B cell (primary cell): ENCODE measurements at regions not wholly inside any gene's neighbourhood (a gene's known extent, or its start where the extent isn't known, plus 50 kb on each side); places are given as distances from the start of the nearest gene placed in this dataset.

ENCODE experiments used
- ATAC-seq: fragments of 200-7000 bp; cut with Tn5 transposase; one replicate; pipeline ENCODE4 v1.10.0; 2021; ENCODE audit warnings: low read depth, mild to moderate bottlenecking, moderate number of reproducible peaks, moderate library complexity
- CTCF ChIA-PET: fragments of 350-600 bp; sonication (Branson Sonifier 250); formaldehyde crosslinking; loops from one replicate; lab custom pipeline; 2021; ENCODE audit warnings: antibody characterized with exemption, inconsistent platforms; lab: Charles Lee
- POLR2A ChIA-PET: fragments of 350-600 bp; sonication (Branson Sonifier 250); formaldehyde crosslinking; loops from one replicate; lab custom pipeline; 2021; ENCODE audit warnings: antibody characterized with exemption; lab: Charles Lee
- DNase-seq: peaks from one replicate; pipeline ENCODE4 v3.0.0; 2013
- H2AFZ ChIP-seq: 2 replicates; pipeline ENCODE4 v1.6.1; 2012; ENCODE audit warnings: mild to moderate bottlenecking, low read depth, low read length; ENCODE audit not compliant: insufficient read depth, poor library complexity, severe bottlenecking
- H3K27ac ChIP-seq, 2 donors: 1 replicate in 1 of 2; 2 replicates in 1 of 2; pipeline ENCODE4 v1.5.1; 2012 to 2013; ENCODE audit warnings: low read length in 2 of 2, mild to moderate bottlenecking in 2 of 2, moderate library complexity in 1 of 2
- H3K27me3 ChIP-seq, 4 experiments: fragments of 200-600 bp in 1 of 4; sonication (generic) in 1 of 4; replicated peaks in 1 of 4; 1 replicate in 2 of 4; 2 replicates in 2 of 4; pipeline versions ENCODE4 v1.6.1 to v1.7.0; 2013 to 2016; ENCODE audit warnings: low read length in 3 of 4, mild to moderate bottlenecking in 2 of 4, mixed read lengths in 1 of 4, moderate library complexity in 1 of 4; ENCODE audit not compliant: insufficient read depth in 4 of 4, control insufficient read depth in 3 of 4; ENCODE audit errors: control extremely low read depth in 1 of 4
- H3K36me3 ChIP-seq, 2 experiments: replicated peaks in 1 of 2; 1 replicate in 1 of 2; 2 replicates in 1 of 2; pipeline versions ENCODE4 v1.6.1 to v1.7.1; 2013; ENCODE audit warnings: low read length in 1 of 2; ENCODE audit not compliant: insufficient read depth in 2 of 2, control insufficient read depth in 1 of 2; ENCODE audit errors: control extremely low read depth in 1 of 2, extremely low read depth in 1 of 2
- H3K4me1 ChIP-seq, 2 donors: fragments of 200-600 bp in 1 of 2; sonication (generic) in 1 of 2; 1 replicate in 1 of 2; 2 replicates in 1 of 2; pipeline versions ENCODE4 v1.5.1 to v1.6.1; 2013 to 2017; ENCODE audit warnings: low read length in 2 of 2; ENCODE audit not compliant: control insufficient read depth in 2 of 2, insufficient read depth in 2 of 2
- H3K4me2 ChIP-seq: replicated peaks from 2 replicates; pipeline ENCODE3; 2012; ENCODE audit warnings: mild to moderate bottlenecking, low read depth, low read length; ENCODE audit not compliant: poor library complexity, severe bottlenecking
- H3K4me3 ChIP-seq, 5 experiments: fragments of 200-600 bp in 1 of 5; sonication (generic) in 1 of 5; 1 replicate in 3 of 5; 2 replicates in 2 of 5; pipeline versions ENCODE4 v1.5.1 to v1.7.0; 2011 to 2016; ENCODE audit warnings: low read length in 4 of 5, mild to moderate bottlenecking in 4 of 5, low read depth in 2 of 5, control low read depth in 1 of 5, moderate library complexity in 1 of 5; ENCODE audit not compliant: insufficient read depth in 1 of 5; ENCODE audit errors: control extremely low read depth in 1 of 5, extremely low read depth in 1 of 5
- H3K79me2 ChIP-seq: fragments of 200-600 bp; sonication (generic); one replicate; pipeline ENCODE4 v1.6.0; 2016; ENCODE audit warnings: low read length; ENCODE audit not compliant: control insufficient read depth, insufficient read depth
- H3K9ac ChIP-seq: fragments of 200-600 bp; sonication (generic); 2 replicates; pipeline ENCODE4 v1.6.1; 2017; ENCODE audit warnings: mild to moderate bottlenecking, low read length, moderate library complexity
- H3K9me3 ChIP-seq, 3 donors: one replicate each; pipeline versions ENCODE4 v1.6.1 to v1.7.1; 2013; ENCODE audit warnings: low read length in 2 of 3; ENCODE audit not compliant: control insufficient read depth in 2 of 3, insufficient read depth in 1 of 3; ENCODE audit errors: control extremely low read depth in 1 of 3
- H4K20me1 ChIP-seq: 2 replicates; pipeline ENCODE4 v1.6.0; 2012; ENCODE audit warnings: mild to moderate bottlenecking, low read length; ENCODE audit not compliant: insufficient read depth, control insufficient read depth, poor library complexity, severe bottlenecking
- H3K27ac Mint-ChIP-seq: one replicate; pipeline ENCODE4 v1.8.0; 2021; ENCODE audit warnings: mixed read lengths
- H3K27me3 Mint-ChIP-seq: one replicate; pipeline ENCODE4 v1.8.0; 2021; ENCODE audit warnings: mixed read lengths
- H3K4me1 Mint-ChIP-seq: one replicate; pipeline ENCODE4 v1.8.0; 2021; ENCODE audit warnings: mixed read lengths
- H3K4me3 Mint-ChIP-seq: one replicate; pipeline ENCODE4 v1.8.0; 2021; ENCODE audit warnings: mixed read lengths
- H3K9me3 Mint-ChIP-seq: one replicate; pipeline ENCODE4 v1.8.0; 2022; ENCODE audit warnings: mixed read lengths; ENCODE audit not compliant: insufficient read depth
- CTCF ChIP-seq: fragments of 200-600 bp; IDR thresholded peaks from one replicate; pipeline ENCODE4 v1.8.0; 2022; ENCODE audit warnings: antibody characterized with exemption, mild to moderate bottlenecking
- EZH2 ChIP-seq: IDR thresholded peaks from 2 replicates; pipeline ENCODE4 v1.6.1; 2012; ENCODE audit warnings: borderline replicate concordance, low read depth, mild to moderate bottlenecking, moderate library complexity, low read length; ENCODE audit not compliant: insufficient read depth, poor library complexity, severe bottlenecking
- WGBS: methylation state at CpG from one replicate; pipeline ENCODE4 v1.1.5; 2013; ENCODE audit warnings: missing lambda C conversion rate; ENCODE audit not compliant: insufficient coverage; 5-methylcytosine and 5-hydroxymethylcytosine counted together
- intact Hi-C: fragments of 100-400 bp; cut with micrococcal nuclease; formaldehyde crosslinking; loops from one replicate; pipeline ENCODE4 v1.10.0; 2022

DNA sequence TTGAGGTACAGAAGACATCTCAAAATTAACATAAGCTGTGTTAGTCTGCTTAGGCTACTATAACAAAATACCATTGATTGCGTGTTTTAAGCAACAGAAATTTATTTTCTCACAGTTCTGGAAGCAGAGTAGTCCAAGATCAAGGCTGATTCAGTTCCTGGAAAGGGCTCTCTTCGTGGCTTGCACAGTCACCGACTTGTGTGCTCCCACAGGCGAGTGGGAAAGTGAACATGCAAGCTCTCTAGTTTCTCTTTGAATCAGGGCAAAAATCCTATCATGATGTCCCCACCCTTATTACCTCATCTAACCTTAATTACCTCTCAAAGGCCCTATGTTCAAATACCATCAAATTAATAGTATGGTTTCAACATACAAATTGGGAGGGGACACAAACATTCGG is 505.9 kb downstream of the ZIC1 start:
- no peak overlapping the region for H3K9ac ChIP-seq
- no peaks in the 10 kb centered on the region for H3K4me1 ChIP-seq
- Mint-ChIP-seq H3K27ac (no peak overlapping the region), H3K9me3 (peaks cover 10% of the 10 kb centered on the region), H3K4me1 (no peaks in the 10 kb centered on the region), H3K27me3 (no peaks in the 10 kb centered on the region), H3K4me3 (no peak overlapping the region)
- no peaks in the 10 kb centered on the region for H4K20me1 ChIP-seq
- intact Hi-C loops: no loop called here
- no peak overlapping the region for H3K27ac ChIP-seq
- no peak overlapping the region for H2AFZ ChIP-seq
- no peaks in the 10 kb centered on the region for H3K36me3 ChIP-seq
- no peaks in the 10 kb centered on the region for H3K79me2 ChIP-seq
- TF ChIP-seq CTCF (no peak), EZH2 (no peak)
- ChIA-PET CTCF (no interaction called here), POLR2A (no interaction called here)
- H3K9me3 ChIP-seq: peaks cover 0 to 2% (median 0%) of the 10 kb centered on the region in 3 donors
- H3K4me2 ChIP-seq: no peak overlapping the region
- H3K27me3 ChIP-seq: no peaks in the 10 kb centered on the region
- ATAC-seq (no peak), DNase-seq (no peak)
- 62% methylated on average over 5 of the region's 5 CpGs for WGBS
- H3K4me3 ChIP-seq: no peak overlapping the region

DNA sequence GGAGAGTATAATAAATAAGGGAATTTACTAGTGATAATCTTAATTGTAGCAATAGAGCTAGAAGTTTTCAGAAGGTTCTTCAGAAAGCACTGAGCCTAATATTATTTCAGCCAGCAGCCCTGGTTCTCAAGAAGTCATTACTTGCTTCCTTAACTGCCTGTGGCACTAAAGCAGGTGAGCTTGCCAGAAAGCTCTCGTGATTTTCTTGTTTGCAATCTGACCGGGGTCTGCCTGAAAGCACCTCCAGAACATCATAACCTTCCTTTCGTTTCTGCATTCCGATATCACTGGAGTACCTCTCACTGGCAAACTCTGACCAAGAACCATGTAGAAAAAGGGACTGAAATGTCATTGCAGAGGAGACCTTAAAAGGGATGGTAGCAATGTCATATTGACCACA is 510.3 kb downstream of the ZIC1 start:
- no peaks in the 10 kb centered on the region for H3K4me1 ChIP-seq
- no peaks in the 10 kb centered on the region for H3K9me3 ChIP-seq
- no peak overlapping the region for H3K27ac Mint-ChIP-seq
- DNase-seq (no peak), ATAC-seq (no peak)
- no peaks in the 10 kb centered on the region for H3K36me3 ChIP-seq
- peaks cover under 1% of the 10 kb centered on the region for H3K9me3 Mint-ChIP-seq
- 97% methylated on average over 4 of the region's 4 CpGs for WGBS
- intact Hi-C loops: no loop called here
- no peaks in the 10 kb centered on the region for H4K20me1 ChIP-seq
- no peaks in the 10 kb centered on the region for H3K27me3 Mint-ChIP-seq
- ChIA-PET CTCF (no interaction called here), POLR2A (no interaction called here)
- H2AFZ ChIP-seq: no peak overlapping the region
- no peaks in the 10 kb centered on the region for H3K27me3 ChIP-seq
- H3K27ac ChIP-seq: no peak overlapping the region
- H3K9ac ChIP-seq: no peak overlapping the region
- H3K4me3 Mint-ChIP-seq: no peak overlapping the region
- H3K79me2 ChIP-seq: no peaks in the 10 kb centered on the region
- TF ChIP-seq CTCF (no peak), EZH2 (no peak)
- no peak overlapping the region for H3K4me2 ChIP-seq
- H3K4me3 ChIP-seq: no peak overlapping the region
- no peaks in the 10 kb centered on the region for H3K4me1 Mint-ChIP-seq
